ENCODE measurements at regions not wholly inside any gene's neighbourhood (a gene's known extent, or its start where the extent isn't known, plus 50 kb on each side); places are given as distances from the start of the nearest gene placed in this dataset.

DNA sequence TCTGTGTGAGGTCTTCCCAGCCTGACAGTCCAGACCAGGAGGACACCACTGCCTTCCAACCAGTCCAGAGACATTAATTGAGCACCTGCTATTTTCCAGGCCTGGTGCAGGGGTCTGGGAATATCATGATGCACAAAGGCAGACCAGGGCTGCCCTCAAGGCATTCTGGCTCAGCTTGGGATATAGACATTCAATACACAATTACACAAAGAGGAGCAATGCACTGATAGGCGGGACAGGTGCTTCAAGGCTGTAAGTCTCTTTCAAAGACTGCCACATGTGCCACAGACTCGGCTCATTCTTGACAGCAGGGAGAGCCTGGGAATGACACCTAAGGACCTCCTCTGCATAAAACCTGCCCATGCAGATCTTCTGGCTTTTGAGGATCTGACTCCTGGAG lies 158.6 kb downstream of the C5orf15 start:
- no peak for DNase-seq (ENCODE audit: low spot score)
- in situ Hi-C loops (cut with MboI; ENCODE audit: low sequenced_read_pairs, unreplicated experiment) = no loop called here
- no peak for TF ChIP-seq CTCF (IDR thresholded peaks at IDR 0.05; ENCODE audit: borderline replicate concordance, control extremely low read depth, extremely low read depth, insufficient read depth, missing control alignments)

GRCh38 chr5:133807348-133807747 lies 161.1 kb downstream of the C5orf15 start:
- no peak for TF ChIP-seq CTCF (IDR thresholded peaks at IDR 0.05; ENCODE audit: borderline replicate concordance, control extremely low read depth, extremely low read depth, insufficient read depth, missing control alignments)
- DNase-seq (ENCODE audit: low spot score) = no peak
- in situ Hi-C loops (cut with MboI; ENCODE audit: low sequenced_read_pairs, unreplicated experiment) = no loop called here

GRCh38 chr5:133806847-133807246 lies 161.6 kb downstream of the C5orf15 start:
- in situ Hi-C loops (cut with MboI; ENCODE audit: low sequenced_read_pairs, unreplicated experiment) = no loop called here
- no peak for DNase-seq (ENCODE audit: low spot score)
- no peak for TF ChIP-seq CTCF (IDR thresholded peaks at IDR 0.05; ENCODE audit: borderline replicate concordance, control extremely low read depth, extremely low read depth, insufficient read depth, missing control alignments)

GRCh38 chr5:133801955-133802751 lies 166.3 kb downstream of the C5orf15 start:
- in situ Hi-C loops (cut with MboI; ENCODE audit: low sequenced_read_pairs, unreplicated experiment) = no loop called here
- TF ChIP-seq CTCF (IDR thresholded peaks at IDR 0.05; ENCODE audit: borderline replicate concordance, control extremely low read depth, extremely low read depth, insufficient read depth, missing control alignments) = no peak
- DNase-seq (ENCODE audit: low spot score) = no peak

DNA sequence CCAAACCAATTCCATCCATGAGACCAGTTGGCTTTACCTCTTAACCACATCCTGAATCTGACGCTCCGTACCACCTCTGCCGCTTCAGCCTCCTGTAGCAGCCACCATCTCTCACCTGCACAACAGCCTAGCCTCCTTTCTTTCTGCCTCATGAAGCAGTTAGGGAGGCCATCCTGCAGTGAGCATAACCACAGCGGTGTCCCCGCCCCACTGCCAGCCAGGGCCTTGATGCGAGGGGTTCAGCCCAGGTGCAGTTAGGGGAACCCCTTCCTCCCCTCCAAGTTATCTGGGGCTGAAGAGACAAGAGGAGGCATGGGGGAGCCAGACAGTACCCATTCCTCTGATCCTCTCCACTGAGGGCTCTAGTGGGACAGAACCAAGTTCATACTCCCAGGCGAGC lies 167.0 kb downstream of the C5orf15 start:
- in situ Hi-C loops (cut with MboI; ENCODE audit: low sequenced_read_pairs, unreplicated experiment) = no loop called here
- no peak for TF ChIP-seq CTCF (IDR thresholded peaks at IDR 0.05; ENCODE audit: borderline replicate concordance, control extremely low read depth, extremely low read depth, insufficient read depth, missing control alignments)
- no peak for DNase-seq (ENCODE audit: low spot score)

DNA sequence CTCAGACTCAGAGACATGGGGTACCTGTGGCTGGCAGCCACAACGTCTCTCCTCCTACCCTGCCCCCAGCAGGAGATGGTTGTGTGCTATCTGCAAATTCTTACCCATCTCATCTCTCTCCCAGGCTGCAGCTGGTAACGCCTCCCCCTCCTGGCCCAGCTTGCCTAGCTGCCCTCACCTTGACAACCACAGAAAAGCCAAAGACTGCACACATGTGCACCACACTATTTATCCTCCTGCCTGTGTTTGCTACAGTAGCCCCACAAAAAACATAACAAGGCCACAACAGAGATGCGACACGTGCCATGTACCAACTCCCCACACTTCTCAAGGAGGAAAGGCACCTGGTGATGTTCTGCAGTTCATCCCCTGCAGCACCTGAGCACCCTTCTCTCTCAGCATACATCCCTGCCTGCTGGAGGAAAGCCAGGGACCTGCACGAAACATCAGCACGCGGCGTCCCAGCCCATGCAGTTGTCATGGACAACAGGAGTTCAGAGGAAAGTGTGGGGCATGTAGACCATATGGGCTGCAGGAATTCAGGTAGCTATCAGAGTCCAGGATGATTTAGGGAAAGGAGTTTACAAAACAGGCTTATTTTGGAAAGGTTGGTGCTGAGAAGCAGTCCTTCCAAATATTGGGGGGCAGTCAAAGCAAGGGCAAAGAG lies 168.7 kb downstream of the C5orf15 start:
- DNase-seq (ENCODE audit: low spot score) = no peak
- no peak for TF ChIP-seq CTCF (IDR thresholded peaks at IDR 0.05; ENCODE audit: borderline replicate concordance, control extremely low read depth, extremely low read depth, insufficient read depth, missing control alignments)
- in situ Hi-C loops (cut with MboI; ENCODE audit: low sequenced_read_pairs, unreplicated experiment) = no loop called here

Data from GM13976 (cell line).